ENCODE measurements at regions not wholly inside any gene's neighbourhood (a gene's known extent, or its start where the extent isn't known, plus 50 kb on each side); places are given as distances from the start of the nearest gene placed in this dataset.

- TF ChIP-seq EZH2 (IDR thresholded peaks at IDR 0.05; ENCODE audit: borderline replicate concordance, low read length) (no peak), CTCF (conservative IDR thresholded peaks at IDR 0.05 in 1 of 2, IDR thresholded peaks at IDR 0.05 in 1 of 2; ENCODE audit: extremely low read depth in 1 of 2, insufficient read depth in 1 of 2, low read depth in 1 of 2, low read length in 2 of 2) (no peak)
Observed at GRCh38 chr9:115649991-115650472, 503.6 kb upstream of the PAPPA start.

All from mammary epithelial cell (primary cell).